ENCODE measurements at regions not wholly inside any gene's neighbourhood (a gene's known extent, or its start where the extent isn't known, plus 50 kb on each side); places are given as distances from the start of the nearest gene placed in this dataset.

DNA sequence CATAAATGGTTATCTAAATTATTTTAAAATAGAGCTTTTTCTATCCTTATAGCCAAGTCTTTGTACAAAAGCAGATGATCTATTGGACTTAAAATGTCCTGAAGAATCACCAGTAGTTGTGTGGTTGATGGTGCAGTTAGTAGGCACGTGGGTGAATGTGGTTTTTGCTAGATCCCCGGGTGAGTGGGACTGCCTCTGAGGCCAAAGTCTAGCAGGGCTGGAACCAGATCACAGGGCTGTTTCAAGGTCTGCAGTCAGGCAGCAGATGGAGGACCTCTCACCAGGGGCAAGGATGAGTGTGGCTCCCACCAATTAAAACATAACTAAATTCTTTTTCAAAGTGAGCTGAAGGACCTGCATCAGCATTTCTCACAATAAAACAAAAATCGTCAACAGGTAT, 604.7 kb upstream of the FTMT start:
- no peak for TF ChIP-seq CTCF (IDR thresholded peaks at IDR 0.05)
- ATAC-seq (ENCODE audit: low FRiP score), result no peak

DNA sequence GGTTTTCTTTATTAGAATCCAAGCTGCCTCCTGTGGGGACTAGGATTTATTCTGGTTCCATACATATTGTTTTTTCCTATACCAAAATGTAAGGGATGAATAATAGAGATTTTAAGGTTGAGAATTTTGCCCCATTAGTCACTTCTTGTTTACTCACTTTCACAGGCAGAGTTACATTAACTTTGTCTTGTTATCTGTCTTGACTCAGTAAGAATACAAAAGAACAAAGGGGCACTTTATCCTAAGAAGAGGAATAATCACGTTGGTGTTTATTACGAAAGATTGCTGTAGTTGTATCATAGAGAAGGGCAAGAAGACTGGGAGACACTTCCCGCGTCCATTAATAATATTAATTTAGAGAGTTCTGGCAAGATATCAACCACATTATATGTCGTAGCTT, 599.7 kb upstream of the FTMT start:
- no peak for DNase-seq (ENCODE audit: low spot score)
- no peak for TF ChIP-seq CTCF (IDR thresholded peaks at IDR 0.05)
- ATAC-seq (ENCODE audit: low FRiP score), result no peak

More for the DNA sequence above, 604.7 kb upstream of the FTMT start:
- DNase-seq (ENCODE audit: low spot score), result no peak

- ATAC-seq (ENCODE audit: low FRiP score) (no peak), DNase-seq (ENCODE audit: low spot score) (no peak)
- TF ChIP-seq CTCF (IDR thresholded peaks at IDR 0.05), result no peak
These were observed 594.1 kb upstream of the FTMT start for GRCh38 chr5:121257621-121258020.

DNA sequence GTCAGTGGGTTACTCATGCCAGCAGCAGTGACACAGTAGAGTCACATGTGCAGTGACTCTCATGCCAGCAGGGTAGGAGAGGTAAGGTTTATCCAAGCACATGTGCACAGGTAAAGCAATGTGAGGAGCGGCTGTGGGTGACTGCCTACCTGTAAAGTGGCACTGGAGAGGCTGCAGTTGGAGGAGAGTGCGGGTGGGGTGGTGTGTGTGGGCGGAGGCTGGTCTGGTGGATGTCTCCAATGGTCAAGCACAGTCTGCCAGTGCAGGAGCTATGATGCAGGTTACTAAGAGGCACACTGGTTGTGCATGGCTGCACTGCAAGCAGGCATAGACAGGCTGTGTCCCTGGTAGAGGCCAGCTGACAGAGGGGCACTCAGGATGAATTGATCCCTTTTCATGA, 588.2 kb upstream of the FTMT start:
- no peak for ATAC-seq (ENCODE audit: low FRiP score)
- no peak for TF ChIP-seq CTCF (IDR thresholded peaks at IDR 0.05)
- DNase-seq (ENCODE audit: low spot score), result no peak

GRCh38 chr5:121264605-121265004, 587.1 kb upstream of the FTMT start:
- DNase-seq (ENCODE audit: low spot score) (no peak), ATAC-seq (ENCODE audit: low FRiP score) (no peak)
- no peak for TF ChIP-seq CTCF (IDR thresholded peaks at IDR 0.05)

- DNase-seq (ENCODE audit: low spot score), result no peak
- TF ChIP-seq CTCF (IDR thresholded peaks at IDR 0.05), result no peak
- no peak for ATAC-seq (ENCODE audit: low FRiP score)
These were observed 580.1 kb upstream of the FTMT start for GRCh38 chr5:121271546-121271945.

DNA sequence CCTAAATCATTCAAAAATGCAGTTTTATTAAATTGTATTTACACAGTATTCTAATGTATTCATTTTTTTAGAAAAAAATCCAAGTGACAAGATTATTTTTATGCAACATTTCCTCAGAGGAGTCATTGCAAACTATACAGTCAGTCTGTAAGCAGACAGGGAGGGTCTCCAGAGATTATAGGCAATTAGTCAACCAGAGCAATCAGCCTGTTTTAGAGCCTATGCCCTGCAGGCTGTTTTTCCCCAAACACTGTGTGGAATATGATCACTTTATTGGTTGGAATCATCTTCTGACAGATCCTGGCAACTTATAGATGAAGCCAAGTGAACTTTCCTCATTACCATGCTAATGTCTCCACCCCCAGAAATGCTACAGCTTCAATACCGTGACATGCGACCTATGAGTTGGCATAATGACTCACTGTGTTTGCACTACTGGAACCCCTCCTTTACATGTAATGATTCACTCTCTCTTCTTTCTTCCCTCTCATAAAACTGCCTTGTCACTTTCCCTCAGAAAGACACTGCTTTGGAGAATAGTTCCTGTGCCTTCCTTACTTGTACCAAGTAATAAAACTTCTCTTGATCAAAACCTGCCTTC, 577.7 kb upstream of the FTMT start:
- no peak for TF ChIP-seq CTCF (IDR thresholded peaks at IDR 0.05)
- DNase-seq (ENCODE audit: low spot score) (no peak), ATAC-seq (ENCODE audit: low FRiP score) (no peak)

Data from omental fat pad (tissue), 3 donors.